GM12865 (cell line): ENCODE measurements at regions not wholly inside any gene's neighbourhood (a gene's known extent, or its start where the extent isn't known, plus 50 kb on each side); places are given as distances from the start of the nearest gene placed in this dataset.

Experiments
- DNase-seq: peaks from one replicate; pipeline ENCODE4 v3.0.0; 2010; ENCODE audit warnings: low read depth
- H3K4me3 ChIP-seq: 2 replicates; pipeline ENCODE4 v1.5.1; 2011; ENCODE audit warnings: mild to moderate bottlenecking, low read depth, low read length, control low read depth
- CTCF ChIP-seq: IDR thresholded peaks from 2 replicates; pipeline ENCODE4 v1.5.1; 2011; ENCODE audit warnings: low read length, control low read depth, low read depth, inconsistent platforms; ENCODE audit not compliant: insufficient read depth; ENCODE audit errors: missing control alignments

GRCh38 chr2:7609974-7610373 is 692.8 kb downstream of the RNF144A start:
- no peak for TF ChIP-seq CTCF
- DNase-seq, result peak; percentile 65
- no peak overlapping the region for H3K4me3 ChIP-seq

- TF ChIP-seq CTCF, result no peak
- peak; percentile 51 for DNase-seq
- H3K4me3 ChIP-seq, result no peak overlapping the region
Observed at GRCh38 chr2:7611750-7612149, 694.5 kb downstream of the RNF144A start.

- TF ChIP-seq CTCF, result no peak
- no peak for DNase-seq
- H3K4me3 ChIP-seq, result no peak overlapping the region
Observed at GRCh38 chr2:7612969-7613368, 695.8 kb downstream of the RNF144A start.

GRCh38 chr2:7613831-7614230 is 696.6 kb downstream of the RNF144A start:
- H3K4me3 ChIP-seq, result no peak overlapping the region
- DNase-seq, result no peak
- no peak for TF ChIP-seq CTCF

- H3K4me3 ChIP-seq, result no peak overlapping the region
Observed at GRCh38 chr2:7618031-7618430, 700.8 kb downstream of the RNF144A start.

GRCh38 chr2:7619203-7619970 is 702.2 kb downstream of the RNF144A start:
- no peak overlapping the region for H3K4me3 ChIP-seq
- TF ChIP-seq CTCF, result no peak
- no peak for DNase-seq

More at GRCh38 chr2:7618031-7618430, 700.8 kb downstream of the RNF144A start:
- TF ChIP-seq CTCF, result no peak
- no peak for DNase-seq

- no peak for TF ChIP-seq CTCF
- no peak for DNase-seq
Observed at GRCh38 chr2:7620255-7620654, 703.0 kb downstream of the RNF144A start.

More at GRCh38 chr2:7620255-7620654, 703.0 kb downstream of the RNF144A start:
- no peak overlapping the region for H3K4me3 ChIP-seq
